Ovary (tissue), 3 donors: ENCODE measurements at regions not wholly inside any gene's neighbourhood (a gene's known extent, or its start where the extent isn't known, plus 50 kb on each side); places are given as distances from the start of the nearest gene placed in this dataset.

Source experiments
- CTCF ChIP-seq, 3 donors: fragments of 450-650 bp in 2 of 3; fragments of 200-600 bp in 1 of 3; IDR thresholded peaks; one replicate each; pipeline versions ENCODE4 v1.5.1 to v1.8.0; 2016 to 2022; ENCODE audit warnings: antibody characterized with exemption in 3 of 3, mild to moderate bottlenecking in 1 of 3
- EP300 ChIP-seq: sonication (generic); formaldehyde crosslinking; IDR thresholded peaks from one replicate; pipeline ENCODE4 v1.6.1; 2017; ENCODE audit warnings: antibody characterized with exemption
- POLR2A ChIP-seq: fragments of 450-650 bp; IDR thresholded peaks from one replicate; pipeline ENCODE4 v1.6.1; 2017; ENCODE audit warnings: antibody characterized with exemption, mild to moderate bottlenecking, moderate library complexity
- donor health status: DM: no; HTN: no; CAD: no.

- TF ChIP-seq CTCF (IDR thresholded peaks at IDR 0.05): no peak
- TF ChIP-seq POLR2A: no peak
- TF ChIP-seq EP300: no peak
Measured at GRCh38 chr5:148880197-148880596, 53.8 kb downstream of the ADRB2 start.
